ENCODE measurements at regions not wholly inside any gene's neighbourhood (a gene's known extent, or its start where the extent isn't known, plus 50 kb on each side); places are given as distances from the start of the nearest gene placed in this dataset.

- Histone ChIP-seq H2AFZ (ENCODE audit: low read length) (no peak overlapping the region), H3K79me2 (ENCODE audit: control insufficient read depth in 1 of 2, insufficient read depth in 2 of 2, low read length in 2 of 2) (no peaks in the 10 kb centered on the region), H2AK5ac (ENCODE audit: low read depth, low read length) (peak overlapping the region; percentile 78; the same call in 1 of the 2 replicates), H3K9me3 (ENCODE audit: insufficient read depth in 2 of 2, low read depth in 1 of 2, low read length in 1 of 2) (no peaks in the 10 kb centered on the region), H3K23ac (ENCODE audit: insufficient read length) (no peak overlapping the region), H4K8ac (ENCODE audit: extremely low read depth, insufficient read depth, low read length) (no peak overlapping the region; the same call in 1 of the 2 replicates), H2BK12ac (ENCODE audit: low read depth, low read length) (no peak overlapping the region), H3K27ac (ENCODE audit: low read depth, low read length) (no peak overlapping the region), H3K36me3 (ENCODE audit: control insufficient read depth in 2 of 4, insufficient read depth in 4 of 4, low read length in 3 of 4) (no peaks in the 10 kb centered on the region), H2BK20ac (ENCODE audit: low read length) (no peak overlapping the region), H3K4me1 (replicated peaks in 1 of 4; ENCODE audit: control insufficient read depth in 3 of 4, insufficient read depth in 4 of 4, low read length in 3 of 4) (no peaks in the 10 kb centered on the region), H4K20me1 (replicated peaks in 1 of 2; ENCODE audit: control insufficient read depth in 1 of 2, insufficient read depth in 2 of 2, low read length in 2 of 2) (no peaks in the 10 kb centered on the region), H2BK15ac (ENCODE audit: low read length) (no peak overlapping the region), H3K4ac (replicated peaks; ENCODE audit: insufficient read length, low read depth, low read length) (no peak overlapping the region), H4K91ac (replicated peaks; ENCODE audit: insufficient read length, low read length) (no peak overlapping the region), H3K14ac (ENCODE audit: insufficient read length) (no peak overlapping the region), H4K5ac (ENCODE audit: insufficient read length, low read depth, low read length) (no peak overlapping the region), H3K4me2 (ENCODE audit: insufficient read depth in 1 of 2, low read depth in 2 of 2, low read length in 2 of 2) (no peak overlapping the region), H2BK5ac (ENCODE audit: low read depth, low read length) (no peak overlapping the region), H3K79me1 (ENCODE audit: low read depth, low read length) (no peaks in the 10 kb centered on the region), H3K23me2 (ENCODE audit: low read depth, low read length) (peaks cover 4% of the 10 kb centered on the region; the same call in 1 of the 2 replicates), H3K56ac (replicated peaks; ENCODE audit: insufficient read length, low read depth, low read length) (no peak overlapping the region), H3K18ac (ENCODE audit: extremely low read depth, low read length) (no peak overlapping the region), H3K4me3 (ENCODE audit: extremely low read depth in 1 of 4, insufficient read depth in 2 of 4, low read depth in 3 of 4, low read length in 4 of 4) (no peak overlapping the region), H3K9ac (replicated peaks in 1 of 4; ENCODE audit: extremely low read depth in 1 of 4, low read depth in 3 of 4, low read length in 3 of 4) (no peak overlapping the region), H3K27me3 (replicated peaks in 1 of 4; ENCODE audit: control insufficient read depth in 3 of 4, extremely low read depth in 1 of 4, insufficient read depth in 3 of 4, low read length in 3 of 4) (no peaks in the 10 kb centered on the region; a peak in 1 of 7 replicates), H2BK120ac (replicated peaks; ENCODE audit: low read depth, low read length) (no peak overlapping the region)
- POLR2A ChIA-PET (ENCODE audit: partially characterized antibody), result no interaction called here
- FAIRE-seq (no peak), DNase-seq (ENCODE audit: low read depth in 1 of 2, low spot score in 2 of 2) (no peak)
- WGBS, 2 experiments (ENCODE audit: extremely low coverage in 1 of 2, insufficient coverage in 1 of 2, insufficient read length in 1 of 2, insufficient replicate concordance in 2 of 2, low coverage in 1 of 2, low lambda C conversion rate in 2 of 2, missing lambda C conversion rate in 1 of 2), result 90% methylated on average over 9 of the region's 9 CpGs; no CpG with 5 or more reads in 1 of the 2 experiments
- TF ChIP-seq EGR1 (IDR thresholded peaks at IDR 0.05; ENCODE audit: borderline replicate concordance, low read depth, low read length) (no peak), RAD21 (IDR thresholded peaks at IDR 0.05 in 1 of 2, conservative IDR thresholded peaks at IDR 0.05 in 1 of 2; ENCODE audit: low read depth in 2 of 2, low read length in 2 of 2) (peak; percentile 30 to 61; a peak in 3 of 4 replicates), POLR2A (IDR thresholded peaks at IDR 0.05; ENCODE audit: control extremely low read depth in 1 of 2, low read depth in 2 of 2, low read length in 2 of 2) (no peak), RNF2 (IDR thresholded peaks at IDR 0.05; ENCODE audit: borderline replicate concordance, low read depth, low read length, missing control alignments, poor library complexity, severe bottlenecking) (no peak), TAF1 (IDR thresholded peaks at IDR 0.05; ENCODE audit: low read depth, low read length) (no peak), RBBP5 (IDR thresholded peaks at IDR 0.05; ENCODE audit: borderline replicate concordance, low read depth, low read length) (no peak), SP4 (IDR thresholded peaks at IDR 0.05; ENCODE audit: low read length) (no peak)
- TF ChIP-seq, protein P1, sequence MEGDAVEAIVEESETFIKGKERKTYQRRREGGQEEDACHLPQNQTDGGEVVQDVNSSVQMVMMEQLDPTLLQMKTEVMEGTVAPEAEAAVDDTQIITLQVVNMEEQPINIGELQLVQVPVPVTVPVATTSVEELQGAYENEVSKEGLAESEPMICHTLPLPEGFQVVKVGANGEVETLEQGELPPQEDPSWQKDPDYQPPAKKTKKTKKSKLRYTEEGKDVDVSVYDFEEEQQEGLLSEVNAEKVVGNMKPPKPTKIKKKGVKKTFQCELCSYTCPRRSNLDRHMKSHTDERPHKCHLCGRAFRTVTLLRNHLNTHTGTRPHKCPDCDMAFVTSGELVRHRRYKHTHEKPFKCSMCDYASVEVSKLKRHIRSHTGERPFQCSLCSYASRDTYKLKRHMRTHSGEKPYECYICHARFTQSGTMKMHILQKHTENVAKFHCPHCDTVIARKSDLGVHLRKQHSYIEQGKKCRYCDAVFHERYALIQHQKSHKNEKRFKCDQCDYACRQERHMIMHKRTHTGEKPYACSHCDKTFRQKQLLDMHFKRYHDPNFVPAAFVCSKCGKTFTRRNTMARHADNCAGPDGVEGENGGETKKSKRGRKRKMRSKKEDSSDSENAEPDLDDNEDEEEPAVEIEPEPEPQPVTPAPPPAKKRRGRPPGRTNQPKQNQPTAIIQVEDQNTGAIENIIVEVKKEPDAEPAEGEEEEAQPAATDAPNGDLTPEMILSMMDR (IDR thresholded peaks at IDR 0.05; ENCODE audit: control extremely low read depth in 1 of 3, insufficient read depth in 1 of 3, low read depth in 1 of 3, low read length in 3 of 3), result peak; percentile 39 to 51 (median 45)
- CTCF ChIA-PET (ENCODE audit: partially characterized antibody), result interaction anchor here (0.7 to 2.8 kb wide), 13 partner anchors 9 to 344 kb away, joined by 3 to 11 read pairs (median 4); no protein-coding TSS in a partner anchor
These were observed 159.3 kb upstream of the MYCN start for GRCh38 chr2:15780912-15781574.
